CD4-positive, alpha-beta T cell treated with Interleukin-1 beta for 1 hour (primary cell): ENCODE measurements at regions not wholly inside any gene's neighbourhood (a gene's known extent, or its start where the extent isn't known, plus 50 kb on each side); places are given as distances from the start of the nearest gene placed in this dataset.
"Not testable (repeated sequence)": the region's sequence is repeated elsewhere in the genome, so short reads cannot be mapped to it uniquely, and the experiment has no call there.

Source experiments
- DNase-seq, 2 donors: peaks; one replicate each; pipeline ENCODE4 v3.0.0-alpha.2; 2020 to 2022

DNA sequence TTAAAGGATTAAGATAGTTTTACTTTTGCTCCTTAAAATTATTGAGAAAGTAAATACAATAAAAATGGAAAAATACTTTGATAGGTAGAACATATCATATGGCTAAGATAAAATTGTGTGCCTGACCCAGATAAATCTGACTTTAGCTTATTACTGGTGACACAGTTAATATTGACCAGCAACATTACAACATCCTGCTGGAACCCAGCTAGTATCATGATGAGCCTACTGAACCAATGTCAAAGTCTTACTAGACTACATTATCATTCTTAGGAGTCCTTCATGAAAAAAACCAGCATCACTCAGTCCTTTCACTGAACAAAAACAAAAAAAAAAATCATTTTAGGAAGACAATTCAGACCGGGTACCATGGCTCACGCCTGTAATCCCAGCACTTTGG lies 164.8 kb upstream of the CDK1 start:
- DNase-seq, result no peak

DNA sequence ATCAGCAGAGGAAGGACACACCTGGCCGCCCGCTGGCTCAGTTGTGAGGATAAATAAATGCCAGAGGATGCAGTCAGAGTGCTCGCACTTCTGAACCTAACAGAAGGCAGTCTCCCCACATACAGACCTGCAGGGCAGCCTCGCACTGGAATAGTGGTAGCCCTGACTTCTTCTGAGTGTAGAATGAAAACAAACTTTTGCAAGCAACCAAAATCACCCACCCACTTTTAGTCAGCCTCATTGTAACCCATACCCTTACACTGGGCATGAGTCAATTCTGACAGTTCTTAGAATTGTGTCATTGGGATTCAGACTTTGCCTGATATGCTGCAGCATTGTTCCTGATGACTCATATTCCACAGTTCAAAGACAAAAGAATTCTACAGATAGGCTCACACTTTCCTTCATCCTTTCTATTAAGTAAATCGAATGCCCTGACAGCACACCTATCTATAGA lies 167.0 kb upstream of the CDK1 start:
- DNase-seq, result no peak

DNA sequence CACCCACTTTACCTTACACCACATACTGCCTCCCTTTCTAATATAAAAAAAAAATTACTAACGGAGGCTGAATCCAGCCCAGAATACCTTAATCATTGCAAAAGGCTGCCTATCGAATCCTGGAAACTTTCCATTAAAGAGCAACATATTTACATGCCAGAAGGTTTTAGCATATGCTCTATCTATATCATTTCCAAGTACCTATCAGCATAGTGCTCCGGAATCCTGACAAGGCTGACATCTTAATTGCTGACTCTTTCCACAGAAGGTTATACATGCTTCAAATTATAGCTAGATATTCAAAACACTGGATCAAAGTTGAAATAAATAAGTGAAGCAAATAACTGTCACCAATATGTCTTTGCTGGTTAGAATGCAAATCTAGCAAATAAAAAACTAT lies 170.9 kb upstream of the CDK1 start:
- DNase-seq, result no peak

- no peak for DNase-seq
Observed at GRCh38 chr10:60606343-60607080, 171.8 kb upstream of the CDK1 start.

DNA sequence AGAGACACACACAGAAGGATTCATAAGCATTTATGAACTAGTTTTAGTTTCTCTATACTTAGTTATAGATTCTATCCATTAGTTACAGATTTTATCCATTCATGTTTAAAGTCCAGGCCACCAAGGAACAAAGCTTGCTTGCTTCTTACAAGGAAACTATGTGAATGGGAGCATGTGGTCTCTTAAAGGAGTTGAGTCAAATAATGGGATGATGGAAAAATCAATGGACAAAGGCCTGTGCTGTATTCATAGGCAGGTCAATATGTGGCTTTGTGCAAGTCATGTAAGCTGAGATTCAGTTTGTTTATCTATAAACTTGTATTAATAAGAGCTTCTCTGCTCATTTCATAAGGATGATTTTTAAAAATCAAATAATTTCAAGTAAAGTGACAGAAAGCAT lies 172.8 kb upstream of the CDK1 start:
- DNase-seq, result no peak

DNA sequence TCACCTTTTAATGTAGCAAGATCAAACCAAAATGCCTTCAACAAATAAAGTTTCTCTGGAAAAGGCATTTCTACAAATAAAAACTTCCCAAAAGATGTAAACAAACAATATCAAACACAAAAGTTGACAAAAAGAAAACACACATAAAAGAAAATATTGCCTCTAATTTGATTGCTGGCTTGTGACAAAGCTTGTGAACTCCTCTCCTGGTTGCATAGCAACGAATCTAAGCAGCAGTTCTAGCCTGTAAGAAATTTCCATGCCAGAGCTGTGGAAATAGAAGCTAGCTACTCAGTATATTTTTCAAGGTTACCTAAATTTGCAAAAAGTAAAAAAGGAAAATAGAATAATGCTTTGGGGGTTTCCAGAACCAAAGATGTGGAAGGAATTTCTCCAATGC lies 173.9 kb upstream of the CDK1 start:
- no peak for DNase-seq

DNA sequence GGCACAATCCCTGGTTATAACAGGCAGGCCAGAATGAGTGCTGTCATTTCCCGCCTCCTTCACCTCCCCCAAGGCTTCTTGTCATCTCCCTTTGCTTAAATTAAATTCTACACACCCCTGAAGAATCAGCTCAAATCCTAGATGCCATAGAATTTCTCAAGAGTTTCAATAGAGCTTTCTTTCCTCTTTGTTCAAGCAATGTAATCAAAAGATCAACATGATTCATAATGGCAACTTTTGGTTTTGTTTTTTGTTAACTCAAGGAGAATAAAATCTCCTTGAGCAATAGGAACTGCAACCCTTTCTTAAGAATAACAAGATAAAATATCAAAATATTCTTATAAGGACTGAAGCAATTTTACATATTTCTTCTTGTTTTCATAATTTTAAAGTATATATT lies 180.8 kb upstream of the CDK1 start:
- DNase-seq, result no peak

DNA sequence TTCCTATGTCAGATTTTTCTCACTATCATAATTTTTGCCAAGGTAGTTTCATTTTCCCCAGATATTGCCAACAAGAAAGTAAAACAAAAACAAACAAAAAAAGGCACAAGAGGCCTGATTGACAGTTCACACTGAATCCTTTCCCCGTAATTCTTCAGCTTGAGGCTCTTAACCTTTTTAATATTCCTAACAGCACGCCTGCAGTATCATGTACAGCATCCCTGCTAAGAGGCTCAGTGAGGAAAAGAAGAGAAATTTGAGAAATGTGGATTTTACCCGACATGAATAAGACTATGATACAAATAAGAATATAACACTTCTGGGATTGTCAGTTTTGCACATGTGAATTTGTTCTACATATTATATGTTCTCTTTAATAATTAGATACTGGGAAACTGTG lies 182.4 kb upstream of the CDK1 start:
- no peak for DNase-seq

- DNase-seq, result no peak
Observed at GRCh38 chr10:60594476-60595051, 183.7 kb upstream of the CDK1 start.

DNA sequence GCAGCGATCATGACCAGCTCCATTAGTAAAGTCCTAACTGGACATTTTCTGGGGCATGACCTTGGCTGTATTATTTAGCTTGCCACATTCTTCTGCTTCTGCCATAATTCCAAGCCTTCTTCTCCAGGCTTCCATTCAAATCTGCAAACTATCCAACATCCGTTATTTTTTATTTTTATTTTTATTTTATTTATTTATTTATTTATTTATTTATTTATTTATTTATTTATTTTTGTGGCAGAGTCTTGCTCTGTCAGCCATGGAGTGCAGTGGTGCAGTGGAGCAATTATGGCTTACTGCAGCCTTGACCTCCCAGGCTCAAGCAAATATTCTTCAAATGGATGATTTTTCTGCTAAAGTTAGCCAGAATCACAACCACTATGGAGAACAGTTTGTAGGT lies 187.2 kb upstream of the CDK1 start:
- DNase-seq, result no peak

GRCh38 chr10:60589376-60589775 lies 188.9 kb upstream of the CDK1 start:
- no peak for DNase-seq

GRCh38 chr10:60581782-60582181 lies 192.1 kb upstream of the ANK3 start:
- not testable (repeated sequence) for DNase-seq

DNA sequence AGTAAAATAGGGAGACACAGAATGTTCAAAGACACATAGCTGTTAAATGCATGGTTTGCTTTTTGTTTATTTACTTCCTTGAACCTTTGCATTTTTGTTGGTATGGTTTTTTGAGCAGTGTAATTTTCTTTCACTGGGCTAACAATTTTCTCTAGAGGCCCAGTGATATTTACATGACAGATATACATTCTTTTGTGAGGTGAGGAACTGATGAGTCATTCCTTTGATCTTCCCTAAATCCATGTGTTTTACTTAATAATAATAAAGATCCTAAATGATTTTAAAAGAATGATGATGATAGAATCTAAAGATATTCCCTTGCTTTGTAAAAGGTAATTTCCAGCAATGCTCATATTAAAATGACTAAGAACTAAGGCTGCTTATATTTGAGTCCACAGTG lies 188.5 kb upstream of the ANK3 start:
- no peak for DNase-seq

DNA sequence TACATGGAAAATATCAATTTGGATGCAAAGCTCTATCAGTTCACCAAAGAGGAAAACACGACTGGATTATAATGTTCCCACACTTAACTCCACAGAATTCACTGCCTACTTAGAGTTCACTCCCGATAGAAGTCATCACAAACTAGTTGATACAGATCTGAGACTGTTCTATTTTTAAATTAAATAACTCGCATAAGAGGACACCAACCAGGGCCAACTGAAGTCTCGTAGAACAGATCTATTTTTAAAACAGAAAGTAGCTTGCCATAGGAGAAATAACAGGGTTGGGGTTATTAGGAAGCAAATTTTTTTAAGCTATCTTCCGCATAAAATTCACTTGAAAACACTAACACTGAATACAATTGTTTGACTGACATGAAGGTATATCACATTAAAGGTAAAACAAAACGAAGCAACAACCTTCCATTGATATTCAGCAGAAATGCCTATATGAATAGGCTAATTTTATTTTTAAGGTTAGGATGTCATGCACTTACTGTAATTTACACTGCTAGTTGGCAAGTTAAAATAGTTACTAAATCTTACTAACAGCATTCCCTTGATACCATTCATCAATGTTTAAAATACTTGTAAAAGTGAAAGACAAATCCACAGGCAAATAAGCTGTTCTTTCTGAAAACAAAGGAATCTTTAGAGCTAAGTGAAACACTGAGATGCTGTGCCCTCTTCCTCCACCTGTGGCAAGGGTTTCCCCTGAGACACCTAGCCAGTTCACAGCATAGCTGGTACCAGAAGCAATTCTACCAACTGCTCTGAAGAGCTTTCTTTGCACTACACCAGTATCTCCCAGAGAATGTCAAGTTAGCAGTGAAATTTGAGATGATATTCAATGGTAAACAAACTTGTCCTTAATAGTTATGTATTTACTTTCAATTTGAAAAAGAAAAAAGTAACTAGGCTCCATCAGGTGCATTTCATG lies 186.7 kb upstream of the ANK3 start:
- no peak for DNase-seq

- no peak for DNase-seq
Observed at GRCh38 chr10:60575105-60575504, 185.4 kb upstream of the ANK3 start.

DNA sequence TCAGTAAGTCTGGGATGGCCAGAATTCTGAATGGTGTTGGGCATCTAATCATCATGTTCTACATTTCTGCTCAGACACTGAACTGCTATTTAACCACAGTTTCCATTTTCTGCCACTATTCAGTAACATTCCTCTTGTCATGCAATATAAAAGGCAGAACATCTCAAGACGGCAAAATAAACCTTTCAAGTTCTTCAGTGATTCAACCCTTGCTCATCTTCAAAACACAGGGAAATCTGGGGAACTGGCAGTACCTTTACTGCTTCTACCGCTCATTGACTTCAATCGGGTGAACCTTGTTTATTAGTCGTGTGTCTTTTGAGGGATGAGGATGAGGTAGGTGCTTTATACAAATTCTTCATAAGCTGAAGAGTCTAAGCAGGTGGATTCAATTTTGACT lies 184.7 kb upstream of the ANK3 start:
- DNase-seq, result no peak

- DNase-seq, result no peak
Observed at GRCh38 chr10:60573336-60573735, 183.7 kb upstream of the ANK3 start.

DNA sequence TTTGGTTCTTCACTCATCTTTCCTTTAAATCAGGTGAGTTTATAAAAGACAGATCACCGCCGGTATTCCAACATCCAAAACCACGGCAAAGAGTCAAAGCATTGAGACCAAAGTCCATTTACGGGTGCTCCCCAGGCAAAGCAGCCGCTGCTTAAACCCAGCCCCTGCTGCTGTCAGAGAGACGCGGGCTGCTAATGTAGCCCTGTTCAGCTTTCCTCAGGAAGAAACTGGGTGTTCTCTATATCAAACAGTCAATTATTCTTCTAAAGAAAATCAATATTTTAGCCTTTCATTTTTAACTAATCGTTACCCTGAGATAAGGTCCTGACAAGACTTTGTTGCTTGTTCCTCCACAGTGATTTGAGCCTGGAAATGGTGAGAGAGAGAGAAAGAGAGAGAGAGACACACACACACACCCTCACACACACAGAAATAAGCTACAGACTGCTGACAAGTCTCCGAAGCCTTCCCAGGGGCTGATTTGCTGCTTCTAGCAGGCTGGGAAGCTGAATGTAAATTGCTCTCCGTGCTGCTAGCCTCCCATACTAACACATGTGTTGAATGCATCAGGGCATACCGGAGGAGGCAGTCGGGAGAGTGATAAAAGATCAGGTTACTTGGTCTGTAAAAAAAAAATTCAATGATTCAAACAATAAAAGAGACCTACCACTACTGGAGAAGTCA lies 183.0 kb upstream of the ANK3 start:
- no peak for DNase-seq

DNA sequence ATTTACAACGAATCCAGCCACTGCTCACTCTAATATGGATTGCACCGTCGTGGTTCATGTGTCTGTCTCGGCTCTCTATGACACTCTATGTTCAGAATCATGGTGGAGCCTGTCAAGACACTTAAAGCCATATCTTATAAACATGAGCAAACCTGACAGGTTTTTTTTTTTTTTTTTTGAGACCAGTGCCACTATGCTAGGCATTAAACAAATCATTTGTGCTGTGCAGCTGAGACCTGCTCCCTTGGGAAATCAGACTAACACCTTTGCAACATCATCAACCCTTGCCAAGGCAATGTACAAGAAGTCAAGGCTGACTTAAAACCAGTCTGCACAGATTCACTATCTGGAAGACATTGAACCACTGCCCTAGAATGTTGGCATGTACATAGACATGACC lies 181.2 kb upstream of the ANK3 start:
- no peak for DNase-seq

DNA sequence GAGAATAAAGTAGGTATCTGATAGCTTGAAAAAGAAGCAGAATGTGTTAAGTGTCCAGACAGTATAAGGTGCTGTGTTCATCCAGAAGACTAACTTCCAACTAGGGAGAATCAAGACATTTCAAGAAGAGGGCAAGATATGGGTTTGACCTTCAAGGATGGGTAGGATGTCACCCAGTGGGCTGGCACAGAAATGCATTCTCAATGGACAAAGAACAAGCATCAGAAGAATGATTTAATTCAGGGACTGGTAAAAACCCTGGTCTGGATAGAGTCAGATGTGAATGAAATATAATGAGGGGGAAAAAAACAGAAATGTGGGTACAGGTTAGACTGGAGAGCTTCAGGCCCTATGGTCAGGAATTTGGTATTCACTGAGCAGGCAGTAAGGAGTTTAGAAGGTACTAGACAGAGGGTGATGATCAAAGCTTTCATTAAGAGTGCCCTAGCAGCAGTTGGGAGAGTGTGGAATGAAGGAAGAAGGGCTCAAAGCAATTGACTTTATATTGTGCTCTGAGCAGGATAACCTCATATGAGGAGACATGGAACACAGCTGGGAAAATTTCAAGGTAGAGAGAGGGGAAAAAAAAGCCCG lies 180.7 kb upstream of the ANK3 start:
- no peak for DNase-seq

DNA sequence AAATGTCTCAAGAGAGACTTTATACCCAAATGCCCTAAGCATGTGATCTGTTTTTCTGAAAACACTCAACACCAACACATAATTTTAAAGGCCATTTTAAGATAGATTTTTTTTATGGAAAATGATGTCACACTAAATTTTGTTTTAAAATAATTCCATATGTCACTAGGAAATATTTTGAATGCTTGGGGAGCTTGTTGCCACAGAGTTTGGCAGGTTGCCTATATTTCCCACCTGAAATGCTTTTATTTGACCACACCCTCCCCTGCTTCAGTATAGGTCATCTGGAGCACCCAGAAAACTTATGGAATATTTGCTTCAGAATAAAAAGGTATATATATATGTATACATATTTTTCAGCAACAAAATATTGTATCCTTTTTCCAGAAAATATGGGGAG lies 180.0 kb upstream of the ANK3 start:
- DNase-seq, result no peak

GRCh38 chr10:60566096-60566495 lies 176.4 kb upstream of the ANK3 start:
- DNase-seq, result no peak

- no peak for DNase-seq
Observed at GRCh38 chr10:60565492-60565891, 175.8 kb upstream of the ANK3 start.
